ENCODE measurements at regions not wholly inside any gene's neighbourhood (a gene's known extent, or its start where the extent isn't known, plus 50 kb on each side); places are given as distances from the start of the nearest gene placed in this dataset.

GRCh38 chr6:9195322-9195721 is 760.0 kb upstream of the SLC35B3 start:
- H3K27ac ChIP-seq (ENCODE audit: low read depth, low read length, poor library complexity, severe bottlenecking), result no peak overlapping the region
- intact Hi-C loops (cut with micrococcal nuclease; ENCODE audit: unreplicated experiment), result no loop called here
- H3K4me3 ChIP-seq (ENCODE audit: low read depth, low read length, poor library complexity, severe bottlenecking), result no peak overlapping the region
- no peaks in the 10 kb centered on the region for H3K27me3 ChIP-seq (replicated peaks; ENCODE audit: insufficient read depth, low read depth, low read length, poor library complexity)
- H3K4me1 ChIP-seq (ENCODE audit: insufficient read depth, low read length, poor library complexity, severe bottlenecking), result no peaks in the 10 kb centered on the region
- CTCF ChIA-PET, result no interaction called here
- DNase-seq (ENCODE audit: low spot score), result no peak
- H3K9me3 ChIP-seq (ENCODE audit: low read depth, low read length, poor library complexity, severe bottlenecking), result no peaks in the 10 kb centered on the region
- TF ChIP-seq EZH2 (IDR thresholded peaks at IDR 0.05; ENCODE audit: borderline replicate concordance, low read depth, low read length, poor library complexity, severe bottlenecking) (no peak), CTCF (conservative IDR thresholded peaks at IDR 0.05; ENCODE audit: low read depth, low read length) (no peak)
- BruUV-seq (replicated peaks), result no TSS peak
- POLR2A ChIA-PET (ENCODE audit: low non-redundant PET), result no interaction called here
- no peaks in the 10 kb centered on the region for H3K36me3 ChIP-seq (ENCODE audit: insufficient read depth, low read length, poor library complexity, severe bottlenecking)

- Histone ChIP-seq H3K27me3 (replicated peaks; ENCODE audit: insufficient read depth, low read depth, low read length, poor library complexity) (no peaks in the 10 kb centered on the region), H3K4me1 (ENCODE audit: insufficient read depth, low read length, poor library complexity, severe bottlenecking) (no peaks in the 10 kb centered on the region), H3K9me3 (ENCODE audit: low read depth, low read length, poor library complexity, severe bottlenecking) (no peaks in the 10 kb centered on the region), H3K27ac (ENCODE audit: low read depth, low read length, poor library complexity, severe bottlenecking) (no peak overlapping the region), H3K4me3 (ENCODE audit: low read depth, low read length, poor library complexity, severe bottlenecking) (no peak overlapping the region), H3K36me3 (ENCODE audit: insufficient read depth, low read length, poor library complexity, severe bottlenecking) (no peaks in the 10 kb centered on the region)
- DNase-seq (ENCODE audit: low spot score), result no peak
- BruUV-seq (replicated peaks), result no TSS peak
- intact Hi-C loops (cut with micrococcal nuclease; ENCODE audit: unreplicated experiment), result no loop called here
- POLR2A ChIA-PET (ENCODE audit: low non-redundant PET), result no interaction called here
- CTCF ChIA-PET, result no interaction called here
- no peak for TF ChIP-seq CTCF (conservative IDR thresholded peaks at IDR 0.05; ENCODE audit: low read depth, low read length)
- no peak for TF ChIP-seq EZH2 (IDR thresholded peaks at IDR 0.05; ENCODE audit: borderline replicate concordance, low read depth, low read length, poor library complexity, severe bottlenecking)
Observed at GRCh38 chr6:9192405-9192909, 757.1 kb upstream of the SLC35B3 start.

GRCh38 chr6:9186148-9186547 is 750.8 kb upstream of the SLC35B3 start:
- H3K4me3 ChIP-seq (ENCODE audit: low read depth, low read length, poor library complexity, severe bottlenecking), result no peak overlapping the region
- no peaks in the 10 kb centered on the region for H3K27me3 ChIP-seq (replicated peaks; ENCODE audit: insufficient read depth, low read depth, low read length, poor library complexity)
- intact Hi-C loops (cut with micrococcal nuclease; ENCODE audit: unreplicated experiment), result no loop called here
- H3K4me1 ChIP-seq (ENCODE audit: insufficient read depth, low read length, poor library complexity, severe bottlenecking), result no peaks in the 10 kb centered on the region
- BruUV-seq (replicated peaks), result no TSS peak
- ChIA-PET CTCF (no interaction called here), POLR2A (ENCODE audit: low non-redundant PET) (no interaction called here)
- H3K9me3 ChIP-seq (ENCODE audit: low read depth, low read length, poor library complexity, severe bottlenecking), result no peaks in the 10 kb centered on the region
- H3K36me3 ChIP-seq (ENCODE audit: insufficient read depth, low read length, poor library complexity, severe bottlenecking), result no peaks in the 10 kb centered on the region
- TF ChIP-seq EZH2 (IDR thresholded peaks at IDR 0.05; ENCODE audit: borderline replicate concordance, low read depth, low read length, poor library complexity, severe bottlenecking) (no peak), CTCF (conservative IDR thresholded peaks at IDR 0.05; ENCODE audit: low read depth, low read length) (no peak)
- H3K27ac ChIP-seq (ENCODE audit: low read depth, low read length, poor library complexity, severe bottlenecking), result no peak overlapping the region
- no peak for DNase-seq (ENCODE audit: low spot score)

All from A673 (cell line).